ENCODE measurements at regions not wholly inside any gene's neighbourhood (a gene's known extent, or its start where the extent isn't known, plus 50 kb on each side); places are given as distances from the start of the nearest gene placed in this dataset.
A peak's percentile ranks its signal among the peaks of the same experiment; 100 is the strongest.
"Not testable (repeated sequence)": the region's sequence is repeated elsewhere in the genome, so short reads cannot be mapped to it uniquely, and the experiment has no call there.

DNA sequence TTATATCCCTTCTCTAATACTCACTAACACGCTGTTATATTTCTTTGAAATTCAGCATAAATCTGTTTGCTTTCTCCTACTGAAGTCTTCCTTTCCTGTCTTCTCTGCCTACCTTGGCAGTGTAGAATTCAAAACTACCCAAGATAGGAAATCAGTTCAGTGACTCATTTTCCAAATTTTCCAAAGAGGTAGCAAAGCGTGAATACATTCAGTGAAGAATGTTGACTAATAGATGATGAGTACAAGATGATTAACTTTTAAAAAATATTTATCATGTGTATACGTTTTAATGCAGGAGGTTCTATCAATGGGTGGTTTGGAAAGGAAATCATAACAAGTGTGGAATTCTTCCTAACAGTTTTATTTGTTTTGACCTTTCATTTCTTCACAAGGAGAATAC lies 201.9 kb upstream of the SLC8A1 start:
- no peaks in the 10 kb centered on the region for H3K4me1 Mint-ChIP-seq (ENCODE audit: low read depth)
- H3K4me3 Mint-ChIP-seq, result no peak overlapping the region
- CTCF ChIA-PET, result no interaction called here
- no peak overlapping the region for H3K27ac Mint-ChIP-seq
- ATAC-seq (no peak), DNase-seq (no peak)
- no peaks in the 10 kb centered on the region for H3K36me3 Mint-ChIP-seq (ENCODE audit: low read depth)
- no peaks in the 10 kb centered on the region for H3K27me3 Mint-ChIP-seq (ENCODE audit: low read depth)
- no peaks in the 10 kb centered on the region for H3K9me3 Mint-ChIP-seq (ENCODE audit: insufficient read depth)
- POLR2A ChIA-PET, result no interaction called here

DNA sequence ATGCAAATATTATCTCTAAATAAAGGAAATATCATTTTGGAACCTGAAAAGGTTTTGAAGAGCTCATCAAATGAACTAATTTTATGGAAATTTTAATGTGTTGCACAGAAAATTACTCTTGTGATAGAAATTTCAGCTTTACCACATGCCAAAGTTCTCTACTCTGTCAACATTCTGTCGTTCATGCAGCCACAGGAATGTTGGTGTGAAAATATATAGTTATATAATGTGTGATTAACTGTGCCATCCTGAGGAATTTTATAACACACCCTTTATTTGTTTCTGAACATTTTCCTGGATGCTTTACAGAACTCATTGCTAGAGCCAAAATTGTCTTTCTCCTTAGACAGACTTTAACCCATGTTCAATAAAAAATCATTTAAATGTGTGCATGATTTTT lies 202.5 kb upstream of the SLC8A1 start:
- no peaks in the 10 kb centered on the region for H3K4me1 Mint-ChIP-seq (ENCODE audit: low read depth)
- no peaks in the 10 kb centered on the region for H3K27me3 Mint-ChIP-seq (ENCODE audit: low read depth)
- H3K27ac Mint-ChIP-seq, result no peak overlapping the region
- DNase-seq (no peak), ATAC-seq (no peak)
- H3K9me3 Mint-ChIP-seq (ENCODE audit: insufficient read depth), result no peaks in the 10 kb centered on the region
- no peaks in the 10 kb centered on the region for H3K36me3 Mint-ChIP-seq (ENCODE audit: low read depth)
- no peak overlapping the region for H3K4me3 Mint-ChIP-seq
- CTCF ChIA-PET, result no interaction called here
- POLR2A ChIA-PET, result no interaction called here

- no peaks in the 10 kb centered on the region for H3K9me3 Mint-ChIP-seq (ENCODE audit: insufficient read depth)
- ATAC-seq, result no peak
- H3K4me1 Mint-ChIP-seq (ENCODE audit: low read depth), result no peaks in the 10 kb centered on the region
- ChIA-PET CTCF (no interaction called here), POLR2A (no interaction called here)
- H3K4me3 Mint-ChIP-seq, result no peak overlapping the region
- H3K27ac Mint-ChIP-seq, result no peak overlapping the region
- H3K36me3 Mint-ChIP-seq (ENCODE audit: low read depth), result no peaks in the 10 kb centered on the region
- H3K27me3 Mint-ChIP-seq (ENCODE audit: low read depth), result no peaks in the 10 kb centered on the region
- no peak for DNase-seq
These were observed 207.1 kb upstream of the SLC8A1 start for GRCh38 chr2:40658941-40659340.

DNA sequence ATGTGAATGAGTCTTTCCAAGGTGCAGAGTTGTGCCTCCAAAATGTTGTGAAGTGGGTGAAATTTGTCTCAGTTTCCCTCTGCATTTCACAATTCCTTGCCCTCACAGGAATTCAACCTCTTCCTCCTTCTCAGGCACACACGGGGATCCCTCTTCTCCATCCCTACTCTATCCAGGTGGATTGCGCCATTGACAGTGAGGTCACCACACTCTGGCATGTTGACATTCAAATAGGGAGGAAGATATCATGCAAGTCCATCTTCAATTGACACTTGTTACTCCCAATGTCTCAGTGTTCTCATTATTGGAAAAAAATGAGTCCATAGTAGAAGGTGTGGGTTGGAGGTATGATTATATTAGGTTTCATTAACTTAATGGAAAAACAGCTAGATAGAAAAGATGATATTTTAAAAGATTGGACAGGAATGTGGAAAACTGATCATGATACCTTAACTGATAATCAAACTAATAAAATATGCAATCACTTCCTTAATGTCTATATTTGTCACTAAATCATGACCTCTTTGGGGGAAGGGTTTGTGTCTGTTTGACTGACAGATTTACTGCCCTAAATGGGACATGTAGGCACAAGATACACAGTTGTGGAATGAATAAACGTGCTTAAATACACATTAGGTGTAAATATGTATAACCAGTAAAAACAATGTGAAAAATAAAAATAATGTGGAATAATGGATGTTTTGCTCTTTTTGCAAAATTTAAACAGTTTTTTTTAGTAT lies 213.8 kb upstream of the SLC8A1 start:
- no peaks in the 10 kb centered on the region for H3K27me3 Mint-ChIP-seq (ENCODE audit: low read depth)
- H3K27ac Mint-ChIP-seq, result no peak overlapping the region
- H3K36me3 Mint-ChIP-seq (ENCODE audit: low read depth), result no peaks in the 10 kb centered on the region
- no peaks in the 10 kb centered on the region for H3K4me1 Mint-ChIP-seq (ENCODE audit: low read depth)
- DNase-seq (no peak), ATAC-seq (no peak)
- ChIA-PET CTCF (no interaction called here), POLR2A (no interaction called here)
- no peaks in the 10 kb centered on the region for H3K9me3 Mint-ChIP-seq (ENCODE audit: insufficient read depth)
- no peak overlapping the region for H3K4me3 Mint-ChIP-seq

GRCh38 chr2:40666398-40666797 lies 214.5 kb upstream of the SLC8A1 start:
- no peaks in the 10 kb centered on the region for H3K27me3 Mint-ChIP-seq (ENCODE audit: low read depth)
- ATAC-seq (no peak), DNase-seq (no peak)
- H3K9me3 Mint-ChIP-seq (ENCODE audit: insufficient read depth), result no peaks in the 10 kb centered on the region
- H3K27ac Mint-ChIP-seq, result no peak overlapping the region
- no peaks in the 10 kb centered on the region for H3K4me1 Mint-ChIP-seq (ENCODE audit: low read depth)
- H3K36me3 Mint-ChIP-seq (ENCODE audit: low read depth), result no peaks in the 10 kb centered on the region
- ChIA-PET POLR2A (no interaction called here), CTCF (no interaction called here)
- no peak overlapping the region for H3K4me3 Mint-ChIP-seq

- ChIA-PET CTCF (no interaction called here), POLR2A (no interaction called here)
- no peaks in the 10 kb centered on the region for H3K27me3 Mint-ChIP-seq (ENCODE audit: low read depth)
- H3K36me3 Mint-ChIP-seq (ENCODE audit: low read depth), result no peaks in the 10 kb centered on the region
- ATAC-seq, result no peak
- no peaks in the 10 kb centered on the region for H3K4me1 Mint-ChIP-seq (ENCODE audit: low read depth)
- H3K4me3 Mint-ChIP-seq, result no peak overlapping the region
- DNase-seq, result no peak
- no peak overlapping the region for H3K27ac Mint-ChIP-seq
- no peaks in the 10 kb centered on the region for H3K9me3 Mint-ChIP-seq (ENCODE audit: insufficient read depth)
These were observed 216.5 kb upstream of the SLC8A1 start for GRCh38 chr2:40668425-40668824.

DNA sequence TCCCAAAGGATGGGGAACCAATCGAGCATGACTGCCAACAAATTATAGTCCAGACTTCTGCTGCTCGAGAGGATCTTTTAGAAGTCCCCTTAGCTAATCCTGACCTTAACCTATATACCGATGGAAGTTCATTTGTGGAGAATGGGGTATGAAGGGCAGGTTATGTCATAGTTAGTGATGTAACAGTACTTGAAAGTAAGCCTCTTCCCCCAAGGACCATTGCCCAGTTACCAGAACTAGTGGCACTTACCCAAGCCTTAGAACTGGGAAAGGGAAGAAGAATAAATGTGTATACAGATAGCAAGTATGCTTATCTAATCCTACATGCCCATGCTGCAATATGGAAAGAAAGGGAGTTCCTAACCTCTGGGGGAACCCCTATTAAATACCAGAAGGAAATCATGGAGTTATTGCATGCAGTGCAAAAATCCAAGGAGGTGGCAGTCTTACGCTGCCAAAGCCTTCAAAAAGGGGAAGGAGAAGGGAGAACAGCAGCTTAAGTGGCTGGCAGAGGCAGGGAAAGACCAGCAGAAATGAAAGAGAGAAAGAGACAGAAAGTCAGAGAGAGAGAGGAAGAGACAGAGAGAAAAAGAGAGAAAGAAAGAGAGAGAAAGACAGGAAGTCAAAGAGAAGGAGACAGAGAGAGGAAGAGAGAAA lies 224.4 kb upstream of the SLC8A1 start:
- CTCF ChIA-PET; H3K27me3 Mint-ChIP-seq (ENCODE audit: low read depth); H3K36me3 Mint-ChIP-seq (ENCODE audit: low read depth); DNase-seq; H3K27ac Mint-ChIP-seq; H3K4me1 Mint-ChIP-seq (ENCODE audit: low read depth); ATAC-seq; H3K4me3 Mint-ChIP-seq; POLR2A ChIA-PET; H3K9me3 Mint-ChIP-seq (ENCODE audit: insufficient read depth): not testable (repeated sequence)

- POLR2A ChIA-PET, result no interaction called here
- CTCF ChIA-PET, result no interaction called here
- no peaks in the 10 kb centered on the region for H3K36me3 Mint-ChIP-seq (ENCODE audit: low read depth)
- ATAC-seq (no peak), DNase-seq (no peak)
- H3K27me3 Mint-ChIP-seq (ENCODE audit: low read depth), result no peaks in the 10 kb centered on the region
- peaks cover 3% of the 10 kb centered on the region for H3K9me3 Mint-ChIP-seq (ENCODE audit: insufficient read depth)
- H3K27ac Mint-ChIP-seq, result no peak overlapping the region
- H3K4me1 Mint-ChIP-seq (ENCODE audit: low read depth), result no peaks in the 10 kb centered on the region
- peak overlapping the region; percentile 28 for H3K4me3 Mint-ChIP-seq
These were observed 228.7 kb upstream of the SLC8A1 start for GRCh38 chr2:40680547-40680946.

DNA sequence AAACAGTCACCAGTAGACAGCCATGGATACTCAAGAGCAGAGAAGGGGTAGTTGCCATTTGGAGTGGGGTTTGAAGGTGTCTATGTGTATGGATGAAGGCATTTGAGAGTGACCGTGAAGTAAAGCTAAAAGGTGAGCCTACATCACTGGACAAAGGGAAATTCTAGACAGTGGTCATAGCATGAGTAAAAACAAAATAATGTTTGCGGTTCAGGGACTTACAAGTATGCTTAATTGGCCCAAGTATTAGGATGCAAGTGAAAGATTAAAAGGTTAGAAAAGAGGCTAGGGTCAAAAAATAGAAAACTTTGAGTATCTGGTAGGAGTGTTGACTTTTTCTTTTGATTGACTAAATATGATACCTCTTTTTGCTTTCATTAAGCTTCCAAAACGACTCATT lies 238.1 kb upstream of the SLC8A1 start:
- H3K4me3 Mint-ChIP-seq, result no peak overlapping the region
- ChIA-PET CTCF (no interaction called here), POLR2A (no interaction called here)
- DNase-seq (no peak), ATAC-seq (no peak)
- no peaks in the 10 kb centered on the region for H3K36me3 Mint-ChIP-seq (ENCODE audit: low read depth)
- no peaks in the 10 kb centered on the region for H3K4me1 Mint-ChIP-seq (ENCODE audit: low read depth)
- H3K27me3 Mint-ChIP-seq (ENCODE audit: low read depth), result no peaks in the 10 kb centered on the region
- H3K9me3 Mint-ChIP-seq (ENCODE audit: insufficient read depth), result no peaks in the 10 kb centered on the region
- no peak overlapping the region for H3K27ac Mint-ChIP-seq

GRCh38 chr2:40690525-40690924 lies 238.6 kb upstream of the SLC8A1 start:
- H3K9me3 Mint-ChIP-seq (ENCODE audit: insufficient read depth), result no peaks in the 10 kb centered on the region
- no peaks in the 10 kb centered on the region for H3K36me3 Mint-ChIP-seq (ENCODE audit: low read depth)
- H3K27me3 Mint-ChIP-seq (ENCODE audit: low read depth), result no peaks in the 10 kb centered on the region
- no peak for ATAC-seq
- no peaks in the 10 kb centered on the region for H3K4me1 Mint-ChIP-seq (ENCODE audit: low read depth)
- ChIA-PET POLR2A (no interaction called here), CTCF (no interaction called here)
- H3K27ac Mint-ChIP-seq, result no peak overlapping the region
- DNase-seq, result no peak
- no peak overlapping the region for H3K4me3 Mint-ChIP-seq

GRCh38 chr2:40700231-40700954 lies 248.5 kb upstream of the SLC8A1 start:
- no peaks in the 10 kb centered on the region for H3K4me1 Mint-ChIP-seq (ENCODE audit: low read depth)
- ATAC-seq (no peak), DNase-seq (no peak)
- no peak overlapping the region for H3K27ac Mint-ChIP-seq
- H3K4me3 Mint-ChIP-seq, result no peak overlapping the region
- ChIA-PET CTCF (no interaction called here), POLR2A (no interaction called here)
- H3K9me3 Mint-ChIP-seq (ENCODE audit: insufficient read depth), result no peaks in the 10 kb centered on the region
- no peaks in the 10 kb centered on the region for H3K27me3 Mint-ChIP-seq (ENCODE audit: low read depth)
- no peaks in the 10 kb centered on the region for H3K36me3 Mint-ChIP-seq (ENCODE audit: low read depth)

DNA sequence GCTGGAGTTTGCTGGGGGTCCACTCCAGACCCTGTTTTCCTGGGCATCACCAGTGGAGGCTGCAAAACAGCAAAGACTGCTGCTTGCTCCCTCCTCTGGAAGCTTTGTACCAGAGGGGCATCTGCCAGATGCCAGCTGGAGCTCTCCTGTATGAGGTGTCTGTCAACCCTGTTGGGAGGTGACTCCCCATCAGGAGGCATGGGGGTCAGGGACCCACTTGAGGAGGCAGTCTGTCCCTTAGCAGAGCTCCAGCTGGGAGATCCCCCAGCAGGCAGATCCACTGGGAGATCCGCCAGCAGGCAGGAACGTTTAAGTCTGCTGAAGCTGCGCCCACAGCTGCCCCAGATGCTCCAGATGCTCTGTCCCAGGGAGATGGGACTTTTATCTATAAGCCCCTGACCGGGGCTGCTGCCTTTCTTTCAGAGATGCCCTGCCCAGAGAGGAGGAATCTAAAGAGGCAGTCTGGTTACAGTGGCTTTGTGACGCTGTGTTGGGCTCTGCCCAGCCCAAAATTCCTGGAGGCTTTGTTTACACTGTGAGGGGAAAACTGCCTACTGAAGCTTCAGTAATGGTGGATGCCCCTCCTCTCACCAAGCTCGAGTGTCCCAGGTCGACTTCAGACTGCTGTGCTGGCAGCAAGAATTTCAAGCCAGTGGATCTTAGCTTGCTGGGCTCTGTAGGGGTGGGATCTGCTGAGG lies 260.5 kb upstream of the SLC8A1 start:
- H3K27ac Mint-ChIP-seq; ATAC-seq; H3K4me1 Mint-ChIP-seq (ENCODE audit: low read depth); H3K27me3 Mint-ChIP-seq (ENCODE audit: low read depth); CTCF ChIA-PET; H3K36me3 Mint-ChIP-seq (ENCODE audit: low read depth); H3K9me3 Mint-ChIP-seq (ENCODE audit: insufficient read depth); POLR2A ChIA-PET; H3K4me3 Mint-ChIP-seq; DNase-seq: not testable (repeated sequence)
